Ovary (tissue), 7 donors: ENCODE measurements at regions not wholly inside any gene's neighbourhood (a gene's known extent, or its start where the extent isn't known, plus 50 kb on each side); places are given as distances from the start of the nearest gene placed in this dataset.

Source experiments
- DNase-seq, 5 donors: peaks; one replicate each; pipeline ENCODE4 v3.0.0-alpha.2; 2019 to 2020
- H3K27ac ChIP-seq, 2 donors: fragments of 200-600 bp; one replicate each; pipeline versions ENCODE4 v1.5.1 to v1.8.0; 2019 to 2022
- H3K27me3 ChIP-seq: fragments of 200-600 bp; one replicate; pipeline ENCODE4 v1.8.0; 2022
- H3K36me3 ChIP-seq: fragments of 200-600 bp; sonication (generic); one replicate; pipeline ENCODE4 v1.5.1; 2019
- H3K4me1 ChIP-seq: one replicate; pipeline ENCODE4 v1.8.1; 2013; ENCODE audit warnings: mild to moderate bottlenecking, moderate library complexity; ENCODE audit not compliant: insufficient read depth
- H3K4me3 ChIP-seq: fragments of 200-600 bp; sonication (generic); one replicate; pipeline ENCODE4 v1.5.1; 2017
- H3K9me3 ChIP-seq, 2 donors: fragments of 200-600 bp in 1 of 2; sonication (generic) in 1 of 2; one replicate each; pipeline versions ENCODE4 v1.5.1 to v1.8.1; 2013 to 2019; ENCODE audit warnings: mild to moderate bottlenecking in 1 of 2, moderate library complexity in 1 of 2
- CTCF ChIP-seq, 3 donors: fragments of 450-650 bp in 2 of 3; fragments of 200-600 bp in 1 of 3; IDR thresholded peaks; one replicate each; pipeline versions ENCODE4 v1.5.1 to v1.8.0; 2016 to 2022; ENCODE audit warnings: antibody characterized with exemption in 3 of 3, mild to moderate bottlenecking in 1 of 3
- EP300 ChIP-seq: sonication (generic); formaldehyde crosslinking; IDR thresholded peaks from one replicate; pipeline ENCODE4 v1.6.1; 2017; ENCODE audit warnings: antibody characterized with exemption
- POLR2A ChIP-seq: fragments of 450-650 bp; IDR thresholded peaks from one replicate; pipeline ENCODE4 v1.6.1; 2017; ENCODE audit warnings: antibody characterized with exemption, mild to moderate bottlenecking, moderate library complexity
- WGBS, 3 donors: extraction: QIAGEN DNeasy Blood & Tissue Kit in 1 of 3; methylation state at CpG; one replicate each; pipeline versions ENCODE4 v1.1.5 to v1.1.7; 2013 to 2017; 5-methylcytosine and 5-hydroxymethylcytosine counted together
- intact Hi-C, 4 donors: fragments of 100-400 bp; cut with DNase I; formaldehyde crosslinking; loops; one replicate each; pipeline versions ENCODE4 v1.11.0 to v1.15.1; 2022 to 2023
- donor health status: DM: no; HTN: no; CAD: no; lungs with moderate emphysema.
- donor health status: DM: no; HTN: no; CAD: no.
- donor health status: Bipolar disorder and iron deficiency.
- donor health status: DM: no; HTN: no; CAD: no.
- donor health status: DM: yes; HTN: yes; CAD: no.

GRCh38 chr16:80198311-80199299 is 342.2 kb upstream of the DYNLRB2 start:
- Histone ChIP-seq H3K36me3 (no peaks in the 10 kb centered on the region), H3K27ac (no peak overlapping the region), H3K4me1 (no peaks in the 10 kb centered on the region), H3K9me3 (no peaks in the 10 kb centered on the region), H3K27me3 (no peaks in the 10 kb centered on the region), H3K4me3 (no peak overlapping the region)
- DNase-seq = no peak
- no peak for TF ChIP-seq POLR2A
- no peak for TF ChIP-seq CTCF (IDR thresholded peaks at IDR 0.05)
- WGBS, 3 donors = 59 to 72% (median 63%) methylated on average over 7 of the region's 7 CpGs
- intact Hi-C loops = loop anchor here in 1 of 4 donors (10.0 kb wide), 1 partner anchor 1784 kb away; no protein-coding TSS in a partner anchor

GRCh38 chr16:80197741-80198201 is 343.0 kb upstream of the DYNLRB2 start:
- no peak for DNase-seq
- Histone ChIP-seq H3K9me3 (no peaks in the 10 kb centered on the region), H3K4me3 (no peak overlapping the region), H3K4me1 (no peaks in the 10 kb centered on the region), H3K36me3 (no peaks in the 10 kb centered on the region), H3K27ac (no peak overlapping the region), H3K27me3 (no peaks in the 10 kb centered on the region)
- 20 to 29% (median 25%) methylated on average over 4 of the region's 4 CpGs for WGBS, 3 donors
- intact Hi-C loops = loop anchor here in 1 of 4 donors (10.0 kb wide), 1 partner anchor 1783 kb away; no protein-coding TSS in a partner anchor
- TF ChIP-seq CTCF (IDR thresholded peaks at IDR 0.05) (no peak), POLR2A (no peak), EP300 (no peak)

- H3K27ac ChIP-seq = no peak overlapping the region
- no peaks in the 10 kb centered on the region for H3K4me1 ChIP-seq
- no peak overlapping the region for H3K4me3 ChIP-seq
- no peaks in the 10 kb centered on the region for H3K9me3 ChIP-seq
- 85 to 88% (median 86%) methylated on average over 3 of the region's 3 CpGs for WGBS, 3 donors
- intact Hi-C loops = loop anchor here in 1 of 4 donors (10.0 kb wide), 1 partner anchor 1777 kb away; no protein-coding TSS in a partner anchor
- TF ChIP-seq CTCF (IDR thresholded peaks at IDR 0.05) = no peak
- no peak for TF ChIP-seq EP300
- no peak for TF ChIP-seq POLR2A
- H3K27me3 ChIP-seq = no peaks in the 10 kb centered on the region
- DNase-seq = no peak
- H3K36me3 ChIP-seq = no peaks in the 10 kb centered on the region
These were observed 348.9 kb upstream of the DYNLRB2 start for GRCh38 chr16:80191928-80192327.

- TF ChIP-seq CTCF (IDR thresholded peaks at IDR 0.05) (no peak), POLR2A (no peak), EP300 (no peak)
- 68 to 73% (median 69%) methylated on average over 7 of the region's 7 CpGs for WGBS, 3 donors
These were observed 351.2 kb upstream of the DYNLRB2 start for GRCh38 chr16:80189476-80190175.

More at GRCh38 chr16:80189476-80190175, 351.2 kb upstream of the DYNLRB2 start:
- intact Hi-C loops = loop anchor here in 1 of 4 donors (10.0 kb wide), 1 partner anchor 1775 kb away; no protein-coding TSS in a partner anchor
- Histone ChIP-seq H3K27ac (no peak overlapping the region), H3K9me3 (no peaks in the 10 kb centered on the region), H3K4me1 (no peaks in the 10 kb centered on the region), H3K4me3 (no peak overlapping the region), H3K27me3 (no peaks in the 10 kb centered on the region), H3K36me3 (no peaks in the 10 kb centered on the region)
- no peak for DNase-seq
